Body of pancreas (tissue), 4 donors: ENCODE measurements at regions not wholly inside any gene's neighbourhood (a gene's known extent, or its start where the extent isn't known, plus 50 kb on each side); places are given as distances from the start of the nearest gene placed in this dataset.

Experiments
- ATAC-seq: fragments of 150-250 bp; one replicate; pipeline ENCODE4 v1.9.1; 2016
- DNase-seq, 4 donors: peaks; one replicate each; pipeline ENCODE4 v3.0.0-alpha.2; 2019
- H3K27ac ChIP-seq, 4 donors: fragments of 200-600 bp; sonication (generic); 1 replicate in 3 of 4; 2 replicates in 1 of 4; pipeline versions ENCODE4 v1.5.1 to v1.6.1; 2016 to 2019; ENCODE audit warnings: mild to moderate bottlenecking in 1 of 4, mixed read lengths in 1 of 4, moderate library complexity in 1 of 4
- H3K27me3 ChIP-seq, 2 donors: fragments of 200-600 bp; sonication (generic); one replicate each; pipeline ENCODE4 v1.6.0; 2016; ENCODE audit warnings: mild to moderate bottlenecking in 1 of 2
- H3K36me3 ChIP-seq, 2 donors: fragments of 200-600 bp; sonication (generic); replicated peaks in 1 of 2; 2 replicates each; pipeline ENCODE4 v1.5.1; 2016; ENCODE audit warnings: low read depth in 2 of 2; ENCODE audit not compliant: insufficient read depth in 1 of 2
- H3K4me1 ChIP-seq: fragments of 200-600 bp; sonication (generic); one replicate; pipeline ENCODE4 v1.6.0; 2016
- H3K4me3 ChIP-seq, 2 donors: fragments of 200-600 bp; sonication (generic); 1 replicate in 1 of 2; 2 replicates in 1 of 2; pipeline ENCODE4 v1.5.1; 2016 to 2019
- H3K9me3 ChIP-seq, 3 donors: fragments of 200-600 bp; sonication (generic); 1 replicate in 2 of 3; 2 replicates in 1 of 3; pipeline ENCODE4 v1.5.1; 2016
- POLR2A ChIP-seq, 3 donors: fragments of 450-650 bp; IDR thresholded peaks; one replicate each; pipeline ENCODE4 v1.6.1; 2016; ENCODE audit warnings: antibody characterized with exemption in 3 of 3, mild to moderate bottlenecking in 2 of 3
- WGBS, 2 donors: methylation state at CpG; one replicate each; pipeline ENCODE4 v1.1.5; 2017; 5-methylcytosine and 5-hydroxymethylcytosine counted together
- intact Hi-C: fragments of 100-400 bp; cut with DNase I; formaldehyde crosslinking; loops from one replicate; pipeline ENCODE4 v1.15.1; 2023
- TF ChIP-seq, protein P1 (sequence below), 7 experiments: fragments of 450-650 bp in 4 of 7; fragments of 200-600 bp in 3 of 7; sonication (generic) in 3 of 7; IDR thresholded peaks; one replicate each; pipeline ENCODE4 v1.5.1; 2016 to 2019; ENCODE audit warnings: antibody characterized with exemption in 7 of 7

DNA sequence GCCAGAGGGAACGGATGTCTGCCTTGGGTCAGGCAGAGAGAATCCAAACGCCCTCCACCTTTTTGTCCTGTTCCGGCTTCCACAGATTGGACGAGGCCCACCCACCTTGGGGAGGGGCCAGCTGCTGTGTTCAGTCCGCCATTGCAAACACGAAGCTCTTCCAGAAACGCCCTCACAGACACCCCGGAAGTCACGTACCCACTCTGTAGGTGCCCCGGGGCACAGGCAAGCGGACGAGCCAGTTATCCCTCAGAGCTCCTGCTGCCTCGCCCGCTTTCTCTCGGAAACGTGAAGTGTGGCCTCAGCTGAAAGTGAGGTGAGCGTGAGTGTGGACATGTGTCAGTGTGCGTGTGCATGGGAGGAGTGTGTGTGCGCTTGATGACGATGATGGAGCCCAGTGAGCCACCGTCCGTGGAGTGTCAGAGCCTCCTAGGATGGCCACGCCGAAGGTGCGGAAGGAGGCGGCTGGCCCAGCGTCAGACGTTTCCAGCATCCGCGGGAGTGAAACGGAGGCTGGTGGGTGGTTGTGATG lies 869.2 kb downstream of the TBC1D22A start:
- H3K9me3 ChIP-seq: no peaks in the 10 kb centered on the region
- no peak for TF ChIP-seq POLR2A (IDR thresholded peaks at IDR 0.05)
- H3K27me3 ChIP-seq: no peaks in the 10 kb centered on the region
- ATAC-seq: no peak
- no peaks in the 10 kb centered on the region for H3K4me1 ChIP-seq
- no peak overlapping the region for H3K27ac ChIP-seq
- H3K36me3 ChIP-seq: no peaks in the 10 kb centered on the region
- WGBS, 2 donors: 78% methylated on average over 31 of the region's 31 CpGs
- H3K4me3 ChIP-seq: no peak overlapping the region
- intact Hi-C loops: no loop called here
- no peak for DNase-seq

DNA sequence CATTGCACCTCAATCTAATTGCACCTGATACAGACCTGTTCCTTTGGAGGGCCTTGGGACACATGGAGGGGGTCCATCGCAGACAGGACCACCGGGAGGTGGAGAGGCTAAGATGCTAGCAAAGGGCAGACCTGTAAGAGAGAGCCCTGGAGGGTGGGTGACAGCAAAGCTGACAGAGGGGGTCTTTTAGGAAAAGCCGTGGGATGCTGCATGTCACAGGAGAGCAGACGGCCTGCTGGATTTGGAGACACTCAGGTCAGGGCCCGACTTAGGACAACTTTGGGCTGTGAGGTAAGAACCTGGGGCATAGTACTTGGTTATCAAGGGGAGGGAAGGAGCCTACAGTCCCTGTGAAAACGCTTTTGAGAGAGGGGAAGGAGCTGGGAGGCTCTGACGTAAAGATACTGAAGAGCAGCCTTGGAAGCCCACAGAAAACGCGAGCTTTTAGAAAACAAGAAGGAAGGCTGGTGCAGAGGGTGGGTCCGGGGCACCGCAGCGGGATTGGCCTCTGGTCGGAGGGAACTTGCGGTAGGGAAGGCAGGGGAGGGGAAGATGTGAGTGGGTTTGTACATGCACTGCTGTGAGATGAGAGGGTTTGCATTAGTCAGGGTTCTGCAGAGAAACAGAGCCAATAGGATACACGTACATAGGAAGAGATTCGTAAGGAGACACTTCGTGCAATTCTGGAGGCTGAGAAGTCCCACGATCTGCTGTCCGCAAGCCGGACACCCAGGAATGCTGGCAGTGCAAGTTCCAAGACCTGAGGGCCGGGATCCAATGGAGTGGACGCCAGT lies 868.5 kb downstream of the TBC1D22A start:
- 63 to 64% methylated on average over 22 of the region's 22 CpGs for WGBS, 2 donors
- intact Hi-C loops: no loop called here
- DNase-seq (no peak), ATAC-seq (no peak)
- no peak for TF ChIP-seq POLR2A (IDR thresholded peaks at IDR 0.05)
- Histone ChIP-seq H3K27ac (no peak overlapping the region), H3K9me3 (no peaks in the 10 kb centered on the region), H3K4me3 (no peak overlapping the region), H3K4me1 (no peaks in the 10 kb centered on the region), H3K27me3 (no peaks in the 10 kb centered on the region), H3K36me3 (no peaks in the 10 kb centered on the region)

DNA sequence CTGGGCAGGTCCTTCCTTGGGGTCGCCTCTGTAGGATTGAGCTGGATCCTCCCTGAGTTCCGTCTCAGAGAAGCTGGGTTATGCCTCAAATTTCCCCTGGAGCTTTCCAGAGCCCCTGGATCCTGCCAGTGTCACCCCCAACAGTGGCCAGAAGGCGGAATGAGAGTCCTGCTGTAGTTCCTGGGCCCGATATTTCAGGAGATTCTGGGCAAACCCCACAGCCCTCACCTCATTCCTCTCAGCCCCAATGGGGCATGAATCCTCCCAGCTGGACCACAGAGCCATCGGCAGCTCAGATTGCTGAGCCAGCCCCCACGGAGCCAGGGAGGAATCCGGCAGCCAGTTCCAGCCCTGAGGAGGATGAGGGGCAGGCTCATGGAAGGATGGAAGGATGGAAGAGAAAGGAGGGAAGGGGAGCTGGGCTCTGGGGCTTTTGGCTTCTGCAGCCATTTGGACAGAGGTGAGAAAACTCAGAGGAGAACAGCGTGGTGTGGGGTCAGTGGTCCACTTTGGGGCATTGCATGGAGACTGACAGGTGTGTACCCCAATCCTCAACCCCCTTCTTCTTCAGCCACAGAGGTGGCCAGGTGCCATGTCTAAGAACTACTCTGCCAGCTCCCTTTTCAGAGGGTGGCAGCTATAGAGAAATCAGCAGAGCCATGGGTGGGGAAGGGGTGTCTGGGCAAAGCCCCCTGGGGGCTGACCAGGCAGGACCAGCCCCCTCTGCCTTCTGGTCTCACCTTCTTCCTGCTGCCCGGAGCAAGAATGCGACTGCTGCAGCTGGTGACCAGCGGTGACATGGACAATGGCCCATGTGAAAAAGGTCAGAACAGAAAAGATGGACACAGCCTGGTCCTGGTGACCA lies 867.6 kb downstream of the TBC1D22A start:
- no peaks in the 10 kb centered on the region for H3K36me3 ChIP-seq
- DNase-seq (no peak), ATAC-seq (no peak)
- no peaks in the 10 kb centered on the region for H3K4me1 ChIP-seq
- no peaks in the 10 kb centered on the region for H3K9me3 ChIP-seq
- no peak overlapping the region for H3K27ac ChIP-seq
- TF ChIP-seq, protein P1, sequence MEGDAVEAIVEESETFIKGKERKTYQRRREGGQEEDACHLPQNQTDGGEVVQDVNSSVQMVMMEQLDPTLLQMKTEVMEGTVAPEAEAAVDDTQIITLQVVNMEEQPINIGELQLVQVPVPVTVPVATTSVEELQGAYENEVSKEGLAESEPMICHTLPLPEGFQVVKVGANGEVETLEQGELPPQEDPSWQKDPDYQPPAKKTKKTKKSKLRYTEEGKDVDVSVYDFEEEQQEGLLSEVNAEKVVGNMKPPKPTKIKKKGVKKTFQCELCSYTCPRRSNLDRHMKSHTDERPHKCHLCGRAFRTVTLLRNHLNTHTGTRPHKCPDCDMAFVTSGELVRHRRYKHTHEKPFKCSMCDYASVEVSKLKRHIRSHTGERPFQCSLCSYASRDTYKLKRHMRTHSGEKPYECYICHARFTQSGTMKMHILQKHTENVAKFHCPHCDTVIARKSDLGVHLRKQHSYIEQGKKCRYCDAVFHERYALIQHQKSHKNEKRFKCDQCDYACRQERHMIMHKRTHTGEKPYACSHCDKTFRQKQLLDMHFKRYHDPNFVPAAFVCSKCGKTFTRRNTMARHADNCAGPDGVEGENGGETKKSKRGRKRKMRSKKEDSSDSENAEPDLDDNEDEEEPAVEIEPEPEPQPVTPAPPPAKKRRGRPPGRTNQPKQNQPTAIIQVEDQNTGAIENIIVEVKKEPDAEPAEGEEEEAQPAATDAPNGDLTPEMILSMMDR (IDR thresholded peaks at IDR 0.05): no peak
- no peak for TF ChIP-seq POLR2A (IDR thresholded peaks at IDR 0.05)
- H3K4me3 ChIP-seq: no peak overlapping the region
- H3K27me3 ChIP-seq: no peaks in the 10 kb centered on the region
- 61 to 63% methylated on average over 11 of the region's 11 CpGs for WGBS, 2 donors
- intact Hi-C loops: no loop called here

DNA sequence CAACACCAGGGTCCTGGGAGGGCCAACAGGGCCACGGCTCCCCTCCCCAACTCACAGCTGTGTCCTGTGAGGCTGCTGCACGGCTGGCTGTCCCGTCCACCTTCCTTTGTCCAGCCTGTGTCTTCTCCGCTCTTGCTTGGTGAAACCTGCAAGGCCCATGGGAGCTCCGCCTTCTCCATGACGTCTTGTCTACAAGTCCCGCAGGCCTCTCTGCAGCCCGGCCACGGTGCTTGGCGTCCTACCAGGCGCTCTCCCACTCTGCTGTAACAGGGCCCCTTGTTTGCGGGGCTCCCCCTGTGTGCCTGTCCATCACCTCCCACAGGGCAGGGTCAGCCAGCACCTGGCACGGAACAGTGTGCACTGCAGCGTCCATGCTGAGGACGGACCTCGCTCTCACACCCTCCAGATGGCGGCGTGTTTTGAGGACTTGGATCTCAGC lies 866.8 kb downstream of the TBC1D22A start:
- no peak for TF ChIP-seq POLR2A (IDR thresholded peaks at IDR 0.05)
- TF ChIP-seq, protein P1 (IDR thresholded peaks at IDR 0.05): no peak
- 33 to 43% methylated on average over 11 to 16 of the region's 18 CpGs for WGBS, 2 donors
- Histone ChIP-seq H3K9me3 (no peaks in the 10 kb centered on the region), H3K4me3 (no peak overlapping the region), H3K27me3 (no peaks in the 10 kb centered on the region), H3K4me1 (no peaks in the 10 kb centered on the region), H3K36me3 (no peaks in the 10 kb centered on the region), H3K27ac (no peak overlapping the region)
- ATAC-seq (no peak), DNase-seq (no peak)
- intact Hi-C loops: no loop called here

DNA sequence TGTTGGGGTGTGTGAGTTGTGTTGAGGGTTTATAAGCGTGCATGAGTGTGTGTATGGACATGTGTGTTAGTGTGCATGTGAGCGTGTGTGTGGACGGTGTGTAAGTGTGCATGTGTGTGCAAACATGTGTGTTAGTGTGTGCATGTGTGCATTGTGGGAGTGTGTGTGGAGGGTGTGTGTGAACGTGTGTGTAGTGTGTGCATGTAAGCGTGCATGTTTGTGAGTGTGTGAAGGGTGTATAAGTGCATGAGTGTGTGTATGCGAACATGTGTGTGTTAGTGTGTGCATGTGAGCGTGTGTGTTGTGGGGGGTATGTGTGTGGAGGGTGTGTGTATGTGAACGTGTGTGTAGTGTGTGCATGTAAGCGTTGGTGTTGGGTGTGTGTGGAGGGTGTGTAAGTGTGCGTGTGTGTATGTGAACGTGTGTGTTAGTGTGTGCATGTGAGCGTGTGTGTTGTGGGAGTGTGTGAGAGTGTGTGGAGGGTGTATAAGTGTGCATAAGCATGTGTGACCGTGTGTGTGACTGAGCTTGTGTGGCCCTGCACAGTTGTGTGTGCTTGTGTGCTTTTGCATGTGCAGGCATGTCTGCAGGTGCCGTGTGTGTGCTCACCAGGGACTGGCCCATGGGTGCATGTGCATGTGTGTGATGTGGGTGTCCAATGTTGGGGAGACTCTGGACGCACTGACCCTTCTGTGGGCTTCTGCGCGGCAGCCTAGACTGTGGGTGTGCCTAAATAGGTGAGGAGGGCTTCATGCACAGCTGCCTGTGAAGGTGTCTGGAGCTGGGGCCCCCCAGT lies 866.2 kb downstream of the TBC1D22A start:
- Histone ChIP-seq H3K4me3 (no peak overlapping the region), H3K27ac (no peak overlapping the region), H3K9me3 (no peaks in the 10 kb centered on the region), H3K27me3 (no peaks in the 10 kb centered on the region), H3K36me3 (no peaks in the 10 kb centered on the region), H3K4me1 (no peaks in the 10 kb centered on the region)
- WGBS, 2 donors: 77 to 78% methylated on average over 13 to 17 of the region's 17 CpGs
- intact Hi-C loops: no loop called here
- DNase-seq (no peak), ATAC-seq (no peak)
- TF ChIP-seq, protein P1 (IDR thresholded peaks at IDR 0.05): no peak
- no peak for TF ChIP-seq POLR2A (IDR thresholded peaks at IDR 0.05)
